GM03348 (cell line): ENCODE measurements at regions not wholly inside any gene's neighbourhood (a gene's known extent, or its start where the extent isn't known, plus 50 kb on each side); places are given as distances from the start of the nearest gene placed in this dataset.
"Not testable (repeated sequence)": the region's sequence is repeated elsewhere in the genome, so short reads cannot be mapped to it uniquely, and the experiment has no call there.

Source experiments
- DNase-seq: peaks from one replicate; pipeline ENCODE4 v3.0.0; 2012; ENCODE audit warnings: low spot score

DNA sequence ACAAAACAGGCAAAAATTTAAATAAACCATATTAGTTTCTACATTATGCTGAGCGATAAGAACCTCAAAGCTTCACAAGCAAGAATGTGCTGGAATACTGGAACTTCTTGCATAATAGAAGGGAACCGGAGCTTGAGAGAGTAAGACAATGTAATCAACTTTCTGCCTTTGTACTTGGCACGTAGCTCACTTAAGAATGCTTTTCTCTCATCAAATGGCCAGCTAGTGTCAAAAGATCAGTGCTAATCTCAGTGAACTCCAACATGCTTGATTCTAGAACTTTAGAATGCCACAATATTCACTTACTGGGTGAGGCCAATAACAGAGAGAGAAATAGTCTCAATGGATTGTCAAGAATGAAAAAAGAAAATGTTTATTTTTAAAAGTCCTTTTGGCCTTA lies 486.1 kb upstream of the LRRC7 start:
- DNase-seq: no peak

DNA sequence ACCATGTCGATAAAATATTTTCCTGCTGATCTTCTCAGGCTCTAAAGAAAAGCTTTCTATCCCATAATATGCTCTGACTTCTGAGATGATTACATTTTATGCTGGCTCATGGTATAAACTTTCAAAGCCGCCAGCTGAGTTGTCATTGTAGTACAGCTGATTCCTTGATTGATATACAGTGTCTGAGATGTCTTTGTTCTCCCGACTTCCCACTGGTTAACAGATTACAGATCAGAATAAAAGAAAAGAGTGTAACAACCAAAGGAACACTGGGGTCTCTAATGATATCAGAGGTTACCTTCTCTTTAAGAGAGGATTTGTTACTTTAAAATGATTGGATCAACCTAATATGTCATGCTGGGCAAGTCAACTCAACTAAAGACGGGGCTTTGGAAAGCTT lies 485.4 kb upstream of the LRRC7 start:
- no peak for DNase-seq

DNA sequence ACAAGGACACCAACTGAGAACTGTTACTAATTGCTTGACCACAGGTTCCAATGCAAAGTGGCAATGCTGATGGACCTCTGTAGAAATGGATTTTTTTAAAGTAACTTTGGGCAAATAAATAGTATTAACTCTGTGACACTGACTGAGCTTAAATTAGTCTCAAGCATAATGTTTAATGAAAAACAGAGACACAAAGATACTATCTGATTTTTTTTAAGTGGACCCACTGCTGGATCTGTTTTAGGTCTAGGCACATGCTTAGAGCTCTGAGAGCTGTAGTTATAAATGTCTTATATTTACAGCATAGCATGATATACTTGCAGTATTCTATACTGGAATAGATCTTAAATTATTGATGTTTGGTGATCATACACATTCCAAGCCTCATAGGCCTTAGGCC lies 481.6 kb upstream of the LRRC7 start:
- no peak for DNase-seq

DNA sequence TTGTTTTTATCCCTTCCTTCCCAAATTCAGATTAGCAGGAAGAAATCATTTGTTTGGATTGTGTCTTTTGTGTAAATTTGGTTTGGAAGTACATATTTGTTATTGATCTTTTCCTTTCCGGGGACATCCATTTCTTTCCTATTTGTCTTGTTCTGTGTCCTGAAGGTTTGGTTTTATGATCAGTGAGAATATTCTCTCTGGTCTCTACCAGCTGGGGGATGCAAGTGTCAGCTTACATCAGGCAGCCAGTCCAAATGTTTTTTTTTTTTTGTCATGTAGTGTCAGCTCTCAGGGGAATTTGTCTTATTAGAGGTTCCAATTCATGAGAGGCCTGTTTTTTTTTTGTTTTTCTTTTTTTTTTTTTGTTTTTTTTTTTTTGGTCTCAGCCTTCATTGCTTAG lies 479.2 kb upstream of the LRRC7 start:
- DNase-seq: no peak

DNA sequence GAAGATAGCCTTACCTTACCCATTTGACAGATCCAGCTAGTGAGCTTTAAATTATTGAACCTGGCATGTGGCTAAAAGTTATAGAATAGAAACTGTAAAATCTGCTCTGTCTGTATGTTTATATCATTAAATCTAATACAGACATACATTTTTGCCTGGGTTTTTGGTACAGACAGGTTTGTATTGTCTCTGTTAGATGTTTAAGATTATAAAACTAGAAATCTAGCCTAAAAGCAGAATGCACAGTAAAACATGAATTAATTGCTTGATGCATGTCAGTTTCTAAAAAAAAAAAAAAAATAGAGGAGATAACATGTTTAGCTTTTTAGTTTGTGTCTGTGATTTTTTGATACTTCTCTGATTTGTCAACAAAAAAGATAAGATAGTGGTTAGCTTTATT lies 477.6 kb upstream of the LRRC7 start:
- no peak for DNase-seq

DNA sequence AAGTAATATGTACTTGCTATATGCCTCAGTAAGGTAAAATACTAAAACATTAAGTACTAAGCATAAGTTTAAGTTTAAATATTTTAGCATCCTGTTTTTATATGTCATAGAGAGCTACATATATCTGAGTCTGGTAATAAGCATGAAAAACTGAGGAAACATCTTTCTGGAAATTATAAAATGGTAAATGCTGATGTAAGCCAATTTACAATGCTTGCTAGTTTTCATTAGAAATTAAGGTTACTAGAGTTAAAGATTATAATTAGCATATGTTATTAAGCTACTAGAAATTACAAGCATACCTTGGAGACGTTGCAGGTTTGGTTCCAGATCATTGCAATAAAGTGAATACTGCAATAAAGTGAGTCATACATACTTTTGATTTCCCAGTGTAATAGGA lies 477.0 kb upstream of the LRRC7 start:
- DNase-seq: no peak

DNA sequence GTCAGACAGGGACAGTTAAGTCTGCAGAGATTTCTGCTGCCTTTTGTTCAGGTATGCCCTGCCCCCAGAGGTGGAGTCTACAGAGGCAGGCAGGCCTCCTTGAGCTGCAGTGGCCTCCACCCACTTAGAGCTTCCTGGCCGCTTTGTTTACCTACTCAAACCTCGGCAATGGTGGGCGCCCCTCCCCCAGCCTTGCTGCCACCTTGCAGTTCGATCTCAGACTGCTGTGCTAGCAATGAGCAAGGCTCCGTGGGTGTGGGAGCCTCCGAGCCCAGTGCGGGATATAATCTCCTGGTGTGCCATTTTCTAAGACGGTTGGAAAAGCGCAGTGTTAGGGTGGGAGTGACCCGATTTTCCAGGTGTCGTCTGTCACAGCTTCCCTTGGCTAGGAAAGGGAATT lies 465.7 kb upstream of the LRRC7 start:
- DNase-seq: not testable (repeated sequence)

DNA sequence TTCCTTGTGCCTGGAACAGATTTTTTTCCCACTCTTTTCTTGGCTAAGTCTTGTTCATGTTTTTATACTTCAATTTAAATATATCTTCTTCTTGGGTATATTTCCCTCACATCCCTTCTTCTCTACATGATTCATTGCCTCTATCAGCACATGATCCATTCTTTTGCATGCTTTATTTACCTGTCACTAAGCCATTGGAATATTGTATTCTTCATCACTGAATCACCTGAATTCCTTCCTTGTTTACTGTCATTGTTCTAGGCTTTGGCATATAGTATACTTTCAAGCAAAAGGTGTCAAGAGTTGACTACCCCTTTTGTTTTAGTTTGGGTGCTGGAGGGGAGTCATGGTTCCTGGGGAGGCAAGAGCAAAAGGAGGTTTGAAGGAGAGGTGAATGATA lies 464.5 kb upstream of the LRRC7 start:
- no peak for DNase-seq

DNA sequence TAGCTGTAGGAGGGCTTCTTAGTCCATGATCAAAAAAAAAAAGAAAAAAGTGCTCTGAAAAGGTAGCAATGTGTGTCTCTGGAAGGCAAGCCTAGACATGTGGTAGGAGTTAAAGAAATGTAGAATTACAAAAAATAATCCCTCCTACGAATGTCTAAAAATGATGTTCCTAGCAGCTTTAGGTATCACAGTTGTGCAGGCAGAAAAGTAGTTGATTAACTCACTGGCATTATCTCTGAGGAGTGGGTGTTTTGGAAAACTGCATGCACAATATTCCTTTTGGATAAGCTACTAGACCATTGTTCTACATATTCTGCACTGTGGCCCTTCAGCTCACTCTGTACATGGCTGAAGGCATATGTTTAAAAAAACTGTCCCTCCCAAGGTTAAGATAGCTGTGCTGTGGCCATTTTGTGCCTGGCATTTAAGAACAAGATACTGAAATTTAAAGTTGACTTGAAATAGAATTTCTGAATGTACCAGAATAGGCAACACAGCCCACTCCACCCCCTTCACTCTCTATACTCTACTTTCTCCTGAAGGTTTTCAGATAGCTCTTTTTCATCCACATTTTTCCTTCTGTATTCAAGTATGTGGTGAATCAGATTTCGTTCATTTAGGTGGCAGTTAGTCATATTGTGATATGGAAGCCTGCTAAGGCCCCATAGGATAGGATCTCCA lies 463.9 kb upstream of the LRRC7 start:
- no peak for DNase-seq

DNA sequence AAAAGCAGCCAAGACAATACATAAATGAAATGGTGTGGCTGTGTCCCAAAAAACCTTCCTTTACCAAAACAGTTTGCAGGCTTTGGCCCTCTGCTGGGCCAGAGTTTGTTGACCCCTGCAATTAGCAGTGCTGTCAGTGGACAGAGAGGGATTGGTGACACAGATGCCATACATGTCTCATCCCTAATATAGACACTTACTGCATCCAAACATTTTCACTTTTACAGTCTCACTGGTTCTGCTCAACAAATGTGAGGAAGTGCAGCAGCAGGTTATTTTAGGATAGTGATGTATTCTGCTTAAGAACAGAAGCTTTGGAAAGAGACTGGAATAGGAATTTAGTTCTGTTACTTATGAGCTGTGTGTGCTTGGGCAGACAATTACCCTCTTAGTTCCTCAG lies 462.8 kb upstream of the LRRC7 start:
- no peak for DNase-seq

DNA sequence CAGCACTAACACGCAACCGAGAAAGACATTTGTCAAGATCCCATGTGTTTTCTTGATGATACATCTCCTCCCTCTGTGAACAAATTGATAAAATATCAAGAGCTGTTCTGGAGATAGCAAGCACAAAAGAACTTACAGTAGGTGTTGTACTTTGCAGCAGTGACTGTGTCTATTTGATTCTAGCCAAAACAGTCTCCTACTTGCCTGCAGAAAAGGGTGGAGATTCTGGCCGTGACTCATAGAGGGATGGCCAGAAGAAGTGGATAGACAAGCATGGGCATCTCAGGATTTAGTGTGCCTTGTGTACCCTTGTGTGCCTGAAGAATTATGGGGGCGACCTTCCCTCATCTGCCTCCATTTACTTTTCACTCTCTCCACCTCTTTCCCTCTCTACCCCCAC lies 458.4 kb upstream of the LRRC7 start:
- no peak for DNase-seq

DNA sequence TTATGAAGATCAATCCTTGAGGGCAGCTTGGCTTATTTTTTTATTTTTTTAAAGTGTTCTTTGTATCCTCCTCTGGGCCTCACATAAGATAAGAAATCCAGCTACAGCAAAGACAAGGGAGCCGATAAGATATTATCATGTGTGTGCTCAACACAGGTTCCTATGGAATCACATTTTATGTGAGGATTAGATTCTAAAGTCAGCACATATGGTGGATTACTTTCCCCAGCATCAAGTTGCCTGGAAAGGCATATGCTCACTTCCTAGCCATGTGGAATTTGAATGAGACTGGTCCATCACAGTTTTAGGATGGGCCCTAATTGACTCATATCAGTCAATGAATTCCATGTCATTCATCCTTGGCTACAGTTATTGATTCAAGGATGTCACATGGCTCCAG lies 456.9 kb upstream of the LRRC7 start:
- no peak for DNase-seq

DNA sequence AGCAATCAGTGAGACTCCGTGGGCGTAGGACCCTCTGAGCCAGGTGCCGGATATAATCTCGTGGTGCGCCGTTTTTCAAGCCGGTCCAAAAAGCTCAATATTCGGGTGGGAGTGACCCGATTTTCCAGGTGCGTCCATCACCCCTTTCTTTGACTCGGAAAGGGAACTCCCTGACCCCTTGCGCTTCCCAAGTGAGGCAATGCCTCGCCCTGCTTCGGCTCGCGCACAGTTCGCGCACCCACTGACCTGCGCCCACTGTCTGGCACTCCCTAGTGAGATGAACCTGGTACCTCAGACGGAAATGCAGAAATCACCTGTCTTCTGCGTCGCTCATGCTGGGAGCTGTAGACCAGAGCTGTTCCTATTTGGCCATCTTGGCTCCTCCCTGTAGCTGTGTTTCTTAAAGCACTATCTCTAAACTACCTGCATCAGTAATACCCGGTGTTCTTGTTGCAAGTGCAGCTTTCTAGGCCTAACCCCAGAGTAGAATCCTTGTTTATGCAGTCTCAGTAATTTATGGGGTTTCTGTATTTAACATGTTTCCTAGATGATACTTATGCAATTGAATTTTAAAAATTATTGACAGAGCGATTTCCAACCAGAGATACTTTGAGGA lies 447.5 kb upstream of the LRRC7 start:
- not testable (repeated sequence) for DNase-seq

DNA sequence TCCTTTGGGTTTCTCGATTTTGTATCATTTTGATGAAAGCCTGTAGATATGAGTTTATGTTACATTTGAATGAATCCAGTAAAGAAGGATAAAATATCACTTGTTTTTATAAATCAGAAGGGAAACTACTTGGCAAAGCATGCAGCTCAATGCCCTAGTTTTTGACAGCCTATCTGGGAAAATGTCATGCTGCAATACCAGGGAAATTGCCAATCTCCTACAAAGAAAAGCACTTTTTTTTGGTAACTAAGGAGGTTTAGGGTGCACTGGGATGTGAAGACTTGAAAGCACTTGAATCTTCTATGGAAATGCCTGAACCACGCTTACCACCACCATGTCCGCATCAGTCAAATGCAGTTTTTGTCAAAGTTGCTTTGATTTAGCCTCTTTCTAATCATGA lies 446.9 kb upstream of the LRRC7 start:
- DNase-seq: no peak

DNA sequence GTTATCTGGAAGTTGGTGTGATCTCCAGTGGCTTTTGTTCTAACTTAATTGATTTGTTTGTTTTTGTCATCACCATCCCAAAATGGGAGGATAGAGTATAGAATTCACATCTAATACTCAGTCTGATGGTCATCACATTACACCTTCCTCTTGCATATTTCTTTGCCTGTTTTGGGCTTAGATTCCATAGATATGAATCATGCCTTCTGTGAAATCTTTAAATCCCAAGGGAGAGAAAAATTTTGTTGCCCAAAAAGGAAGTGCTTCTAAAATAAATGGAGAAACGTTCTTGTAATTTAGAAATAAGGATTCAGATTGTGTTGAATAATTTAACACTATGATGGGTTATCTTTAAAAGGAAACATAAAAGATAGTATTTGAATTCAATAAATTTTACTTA lies 446.0 kb upstream of the LRRC7 start:
- DNase-seq: peak; percentile 18

DNA sequence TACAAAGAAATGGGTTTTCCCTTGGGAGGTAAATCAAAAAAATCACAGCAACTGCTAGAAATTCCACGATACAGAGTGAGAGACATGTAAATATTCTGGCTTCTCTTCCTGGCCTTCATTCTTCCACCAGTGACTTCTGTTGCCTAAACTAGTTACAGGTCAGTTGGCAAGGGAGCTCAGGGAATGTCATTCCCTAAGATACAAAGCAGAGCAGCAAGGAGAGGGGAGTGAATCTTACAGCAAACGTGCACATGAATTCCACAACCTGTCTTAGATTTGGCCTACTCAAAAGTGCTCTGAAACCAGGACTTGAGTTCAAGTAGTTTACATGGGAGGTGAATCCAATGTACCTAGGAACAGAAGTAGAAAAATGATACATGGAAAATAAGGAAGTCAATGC lies 445.3 kb upstream of the LRRC7 start:
- no peak for DNase-seq

DNA sequence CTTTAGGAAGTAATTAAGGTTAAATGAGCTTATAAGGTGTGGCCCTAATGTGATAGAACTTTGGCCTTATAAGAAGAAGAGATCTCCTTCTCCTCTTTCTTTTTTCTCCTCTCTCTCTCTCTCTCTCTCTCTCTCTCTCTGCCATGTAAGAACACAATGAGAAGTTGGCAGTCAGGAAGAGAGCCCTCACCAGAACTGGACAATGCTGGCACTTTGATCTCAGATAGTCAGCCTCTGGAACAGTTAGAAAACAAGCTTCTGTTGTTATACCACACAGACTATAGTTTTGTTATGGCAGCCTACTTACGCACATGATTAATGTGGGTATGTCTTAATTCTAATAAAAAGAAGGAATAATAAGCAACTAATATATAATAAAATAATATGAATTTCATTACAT lies 444.2 kb upstream of the LRRC7 start:
- no peak for DNase-seq

DNA sequence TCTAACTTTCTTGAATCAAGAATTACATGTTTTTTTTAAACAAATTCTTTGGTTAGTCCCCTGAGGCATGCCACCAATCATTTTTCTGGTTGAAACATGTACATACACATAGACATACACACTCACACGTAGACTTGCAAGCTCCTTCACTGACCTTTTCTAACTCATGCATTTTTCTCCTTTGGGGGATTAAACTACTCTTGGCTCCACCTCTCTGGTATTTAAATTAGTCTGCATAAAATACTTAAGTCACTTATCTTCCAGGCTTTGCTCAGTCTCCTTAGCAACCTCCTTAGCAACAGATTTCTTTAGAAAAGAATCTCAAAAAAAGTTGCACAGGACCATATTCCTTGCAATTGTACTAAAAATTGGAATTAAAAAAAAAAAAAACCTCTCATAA lies 440.9 kb upstream of the LRRC7 start:
- DNase-seq: no peak

DNA sequence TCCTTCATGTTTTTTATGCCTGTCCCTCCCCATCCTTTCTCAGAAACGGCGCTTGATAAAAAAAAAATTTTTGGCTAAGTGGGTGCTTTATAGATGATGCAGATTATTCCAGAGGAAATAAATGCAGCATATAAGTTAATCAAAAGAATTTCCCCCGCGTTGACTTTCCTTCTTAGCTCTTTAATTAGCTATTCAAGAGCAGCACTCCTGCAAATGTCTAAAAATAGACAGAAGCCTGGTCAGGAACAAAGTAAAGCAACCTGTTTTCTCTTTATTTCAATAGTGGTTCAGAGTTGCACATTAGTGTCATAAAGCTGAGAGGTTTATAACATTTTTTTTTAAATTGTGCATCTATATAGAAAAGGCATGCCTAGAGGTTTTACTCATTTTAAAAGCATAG lies 439.5 kb upstream of the LRRC7 start:
- no peak for DNase-seq

DNA sequence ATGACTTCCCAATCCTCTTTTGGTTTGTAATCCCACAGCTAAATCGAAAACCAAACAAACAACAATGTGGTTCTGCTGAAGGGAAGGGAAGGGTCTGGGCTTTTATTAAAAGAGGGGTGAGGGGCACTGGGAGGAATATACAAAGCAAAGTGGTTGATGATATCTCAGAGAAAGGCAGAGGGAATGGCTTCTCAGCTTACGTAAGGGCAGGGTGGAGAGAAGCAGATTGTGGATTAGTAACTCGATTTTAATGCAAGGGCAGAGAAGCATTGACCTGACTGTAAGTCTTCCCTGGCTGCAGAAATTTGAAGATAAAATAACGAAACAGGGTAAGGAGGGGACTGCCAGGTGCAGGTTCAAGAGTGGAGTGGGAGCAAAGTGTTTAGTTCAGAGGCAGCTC lies 438.2 kb upstream of the LRRC7 start:
- no peak for DNase-seq

DNA sequence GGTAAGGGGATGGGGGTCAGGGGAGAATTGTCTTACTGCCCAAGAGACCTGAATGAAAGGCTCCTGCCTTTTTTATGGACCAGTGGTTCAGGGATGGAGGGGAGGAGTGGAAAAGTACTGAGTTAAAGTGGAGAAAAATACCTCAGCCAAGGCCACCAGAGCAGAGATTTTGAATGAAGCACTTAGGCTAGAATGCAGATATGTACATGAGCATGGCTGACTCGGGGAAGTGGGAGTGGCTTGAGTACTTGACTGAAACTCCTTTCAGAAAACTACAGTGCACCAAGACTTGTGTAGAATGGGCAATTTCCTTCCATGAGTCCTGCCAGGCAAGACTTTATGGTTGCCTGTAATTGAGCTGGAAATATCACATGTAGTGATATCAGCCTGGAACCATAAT lies 429.6 kb upstream of the LRRC7 start:
- no peak for DNase-seq

DNA sequence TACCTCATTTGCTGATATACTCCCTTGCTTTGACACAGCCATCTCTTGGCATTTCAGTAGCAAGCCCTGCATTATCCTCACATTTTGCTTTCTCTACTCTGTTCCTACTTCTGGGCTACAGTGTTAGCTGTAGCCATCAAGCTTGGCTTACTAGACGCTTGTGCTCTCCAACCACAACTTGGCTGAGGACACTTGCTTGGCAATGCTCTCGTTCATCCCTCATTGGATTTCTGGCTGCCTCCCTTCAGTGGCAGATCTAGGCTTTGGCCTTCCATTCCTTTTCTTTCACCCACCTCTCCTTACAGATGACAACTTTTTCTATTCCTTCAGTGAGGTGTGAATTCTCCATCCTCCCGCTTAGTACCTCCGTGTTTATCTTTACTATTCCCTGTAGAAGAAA lies 428.7 kb upstream of the LRRC7 start:
- no peak for DNase-seq

DNA sequence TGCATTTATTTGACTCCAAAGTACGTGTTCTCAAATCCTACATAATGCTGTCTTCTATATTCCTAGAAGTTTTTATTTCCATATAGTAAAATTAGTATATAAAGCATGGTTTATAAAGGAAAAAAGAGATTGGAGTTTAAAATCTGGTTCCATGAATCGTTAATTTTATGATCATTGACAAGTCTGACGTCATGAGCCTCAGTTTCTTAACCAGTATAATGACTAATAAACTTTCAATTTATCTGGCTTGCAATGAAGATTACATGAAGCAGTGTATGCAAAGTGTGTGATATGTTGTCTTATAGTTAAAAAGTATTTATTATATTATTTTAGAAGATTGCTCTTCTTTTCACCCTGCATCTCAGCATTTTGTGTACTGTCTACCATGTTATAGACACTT lies 421.4 kb upstream of the LRRC7 start:
- DNase-seq: no peak

DNA sequence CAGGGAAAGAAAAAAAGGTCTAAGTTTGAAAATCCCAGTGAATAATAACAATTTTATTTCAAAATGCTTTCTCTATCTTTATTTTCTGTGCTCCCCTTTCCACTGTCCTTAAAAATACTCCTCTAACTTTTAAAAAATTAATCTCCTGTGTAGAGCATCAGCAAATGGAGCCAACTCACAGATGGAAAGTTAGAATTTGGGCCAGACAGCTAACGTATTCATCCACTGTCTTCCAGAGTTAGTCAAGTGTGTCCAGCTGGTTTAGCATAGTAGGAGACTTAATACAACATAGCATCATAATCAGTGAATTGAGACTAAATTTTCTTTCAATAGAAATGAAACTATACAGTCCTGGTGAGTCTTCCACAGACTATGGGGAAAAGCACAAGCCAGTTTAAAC lies 419.0 kb upstream of the LRRC7 start:
- DNase-seq: no peak
